ENCODE measurements at regions not wholly inside any gene's neighbourhood (a gene's known extent, or its start where the extent isn't known, plus 50 kb on each side); places are given as distances from the start of the nearest gene placed in this dataset.

GRCh38 chr16:63744077-63744874, 1377.6 kb downstream of the CDH11 start:
- no peak for TF ChIP-seq CTCF (IDR thresholded peaks at IDR 0.05)
- H3K27ac ChIP-seq (ENCODE audit: low read depth in 1 of 2, low read length in 2 of 2) = no peak overlapping the region
- peaks cover 11% of the 10 kb centered on the region for H3K9me3 Mint-ChIP-seq
- DNase-seq (no peak), ATAC-seq (ENCODE audit: poor library complexity) (no peak)
- peaks cover 0 to 15% of the 10 kb centered on the region in 2 experiments for H3K9me3 ChIP-seq (ENCODE audit: control insufficient read depth in 1 of 2, insufficient read depth in 1 of 2, low read length in 2 of 2)
- no peak overlapping the region for H3K4me3 ChIP-seq (ENCODE audit: low read length)
- ChIA-PET POLR2A (no interaction called here), CTCF (no interaction called here)
- H3K4me1 Mint-ChIP-seq (ENCODE audit: low read depth) = no peaks in the 10 kb centered on the region
- H3K4me3 Mint-ChIP-seq = no peak overlapping the region
- H3K36me3 Mint-ChIP-seq (ENCODE audit: low read depth) = no peaks in the 10 kb centered on the region
- intact Hi-C loops (cut with DNase I, micrococcal nuclease) = no loop called here
- no peaks in the 10 kb centered on the region for H3K36me3 ChIP-seq (ENCODE audit: insufficient read depth, low read length)
- no peaks in the 10 kb centered on the region for H3K4me1 ChIP-seq (ENCODE audit: insufficient read depth, low read length)
- H3K27me3 ChIP-seq (ENCODE audit: control insufficient read depth in 1 of 2, insufficient read depth in 2 of 2, low read length in 2 of 2) = no peaks in the 10 kb centered on the region
- no peaks in the 10 kb centered on the region for H3K27me3 Mint-ChIP-seq
- H3K27ac Mint-ChIP-seq = no peak overlapping the region

- TF ChIP-seq CTCF (IDR thresholded peaks at IDR 0.05) = no peak
- ChIA-PET CTCF (no interaction called here), POLR2A (no interaction called here)
- H3K9me3 Mint-ChIP-seq = peaks cover 15% of the 10 kb centered on the region
- ATAC-seq (ENCODE audit: poor library complexity) (no peak), DNase-seq (no peak)
- no peak overlapping the region for H3K27ac Mint-ChIP-seq
- H3K36me3 ChIP-seq (ENCODE audit: insufficient read depth, low read length) = no peaks in the 10 kb centered on the region
- no peaks in the 10 kb centered on the region for H3K4me1 Mint-ChIP-seq (ENCODE audit: low read depth)
- no peaks in the 10 kb centered on the region for H3K27me3 ChIP-seq (ENCODE audit: control insufficient read depth in 1 of 2, insufficient read depth in 2 of 2, low read length in 2 of 2)
- intact Hi-C loops (cut with DNase I, micrococcal nuclease) = no loop called here
- H3K27me3 Mint-ChIP-seq = no peaks in the 10 kb centered on the region
- peaks cover 0 to 15% of the 10 kb centered on the region in 2 experiments for H3K9me3 ChIP-seq (ENCODE audit: control insufficient read depth in 1 of 2, insufficient read depth in 1 of 2, low read length in 2 of 2)
- no peaks in the 10 kb centered on the region for H3K4me1 ChIP-seq (ENCODE audit: insufficient read depth, low read length)
- no peaks in the 10 kb centered on the region for H3K36me3 Mint-ChIP-seq (ENCODE audit: low read depth)
- no peak overlapping the region for H3K4me3 ChIP-seq (ENCODE audit: low read length)
- no peak overlapping the region for H3K27ac ChIP-seq (ENCODE audit: low read depth in 1 of 2, low read length in 2 of 2)
- no peak overlapping the region for H3K4me3 Mint-ChIP-seq
These were observed 1379.7 kb downstream of the CDH11 start for GRCh38 chr16:63742150-63742549.

- Histone ChIP-seq H3K9me3 (ENCODE audit: control insufficient read depth in 1 of 2, insufficient read depth in 1 of 2, low read length in 2 of 2) (peaks cover 5 to 15% of the 10 kb centered on the region in 2 experiments), H3K27ac (ENCODE audit: low read depth in 1 of 2, low read length in 2 of 2) (no peak overlapping the region), H3K36me3 (ENCODE audit: insufficient read depth, low read length) (no peaks in the 10 kb centered on the region), H3K27me3 (ENCODE audit: control insufficient read depth in 1 of 2, insufficient read depth in 2 of 2, low read length in 2 of 2) (no peaks in the 10 kb centered on the region), H3K4me1 (ENCODE audit: insufficient read depth, low read length) (no peaks in the 10 kb centered on the region), H3K4me3 (ENCODE audit: low read length) (no peak overlapping the region)
- Mint-ChIP-seq H3K4me3 (no peak overlapping the region), H3K4me1 (ENCODE audit: low read depth) (no peaks in the 10 kb centered on the region), H3K27me3 (no peaks in the 10 kb centered on the region), H3K36me3 (ENCODE audit: low read depth) (no peaks in the 10 kb centered on the region), H3K27ac (no peak overlapping the region), H3K9me3 (peaks cover 20% of the 10 kb centered on the region)
- ChIA-PET POLR2A (no interaction called here), CTCF (no interaction called here)
- DNase-seq = no peak
- no peak for ATAC-seq (ENCODE audit: poor library complexity)
- TF ChIP-seq CTCF (IDR thresholded peaks at IDR 0.05) = no peak
- intact Hi-C loops (cut with DNase I, micrococcal nuclease) = no loop called here
These were observed 1384.2 kb downstream of the CDH11 start for GRCh38 chr16:63737633-63738032.

Measured in CD4-positive, alpha-beta T cell (primary cell).